NT2/D1 (cell line): ENCODE measurements at regions not wholly inside any gene's neighbourhood (a gene's known extent, or its start where the extent isn't known, plus 50 kb on each side); places are given as distances from the start of the nearest gene placed in this dataset.

ENCODE experiments used
- SUZ12 ChIP-seq: IDR thresholded peaks from 2 replicates; pipeline ENCODE4 v1.6.1; 2011; ENCODE audit not compliant: insufficient read length, insufficient read depth; ENCODE audit errors: extremely low read depth
- YY1 ChIP-seq: IDR thresholded peaks from 2 replicates; pipeline ENCODE4 v1.6.1; 2011; ENCODE audit not compliant: insufficient read length, insufficient read depth
- ZNF274 ChIP-seq: IDR thresholded peaks from 2 replicates; pipeline ENCODE4 v1.6.1; 2011; ENCODE audit warnings: mild to moderate bottlenecking, low read depth, low read length

DNA sequence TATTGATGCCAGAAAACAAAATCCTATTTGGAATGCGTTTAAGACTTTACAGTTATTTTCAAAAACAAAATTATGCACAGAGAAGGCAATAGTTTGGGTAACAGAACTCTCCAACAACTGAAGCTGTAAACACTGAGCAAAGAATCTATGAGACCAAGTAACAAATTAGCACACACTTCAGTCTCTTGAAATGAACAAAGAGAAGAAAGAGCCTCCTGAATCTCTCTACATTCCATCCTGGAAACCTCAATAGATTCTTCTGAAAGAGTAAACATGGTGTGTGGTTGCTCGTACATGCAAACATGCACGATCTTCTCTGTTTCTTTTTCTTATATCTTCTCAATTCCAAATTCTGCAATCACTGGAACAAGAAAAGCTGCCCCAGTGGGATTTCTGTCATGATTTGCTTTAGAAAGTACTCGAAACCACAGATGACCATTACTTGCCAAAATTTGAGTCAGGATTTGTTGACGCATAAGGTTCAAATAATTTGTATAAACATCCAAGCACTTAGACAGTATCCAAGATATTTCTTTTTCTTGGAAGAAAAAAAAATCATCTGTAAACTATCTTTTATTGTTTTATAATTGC, 137.9 kb upstream of the DACH1 start:
- TF ChIP-seq ZNF274 (no peak), YY1 (no peak), SUZ12 (no peak)
